ENCODE measurements at regions not wholly inside any gene's neighbourhood (a gene's known extent, or its start where the extent isn't known, plus 50 kb on each side); places are given as distances from the start of the nearest gene placed in this dataset.

- H3K27me3 ChIP-seq (replicated peaks; ENCODE audit: control insufficient read depth, insufficient read depth, low read length), result no peaks in the 10 kb centered on the region
- no peaks in the 10 kb centered on the region for H3K36me3 ChIP-seq (ENCODE audit: control insufficient read depth, insufficient read depth, low read length)
- H3K4me3 ChIP-seq (replicated peaks; ENCODE audit: low read depth, low read length), result no peak overlapping the region
- no peak for DNase-seq (ENCODE audit: extremely low read depth, insufficient read length)
- no peak for TF ChIP-seq CTCF (IDR thresholded peaks at IDR 0.05; ENCODE audit: insufficient read depth, low read length, poor library complexity, severe bottlenecking)
Measured at GRCh38 chr3:20322085-20322484, 136.1 kb upstream of the SGO1 start.

- Histone ChIP-seq H3K27me3 (replicated peaks; ENCODE audit: control insufficient read depth, insufficient read depth, low read length) (no peaks in the 10 kb centered on the region), H3K36me3 (ENCODE audit: control insufficient read depth, insufficient read depth, low read length) (no peaks in the 10 kb centered on the region), H3K4me3 (replicated peaks; ENCODE audit: low read depth, low read length) (no peak overlapping the region)
- TF ChIP-seq CTCF (IDR thresholded peaks at IDR 0.05; ENCODE audit: insufficient read depth, low read length, poor library complexity, severe bottlenecking), result no peak
- DNase-seq (ENCODE audit: extremely low read depth, insufficient read length), result no peak
Measured at GRCh38 chr3:20321391-20322047, 135.5 kb upstream of the SGO1 start.

- Histone ChIP-seq H3K27me3 (replicated peaks; ENCODE audit: control insufficient read depth, insufficient read depth, low read length) (no peaks in the 10 kb centered on the region), H3K36me3 (ENCODE audit: control insufficient read depth, insufficient read depth, low read length) (no peaks in the 10 kb centered on the region), H3K4me3 (replicated peaks; ENCODE audit: low read depth, low read length) (no peak overlapping the region)
- no peak for TF ChIP-seq CTCF (IDR thresholded peaks at IDR 0.05; ENCODE audit: insufficient read depth, low read length, poor library complexity, severe bottlenecking)
- no peak for DNase-seq (ENCODE audit: extremely low read depth, insufficient read length)
Measured at GRCh38 chr3:20320489-20320888, 134.5 kb upstream of the SGO1 start.

GRCh38 chr3:20319551-20319950 is 133.5 kb upstream of the SGO1 start:
- Histone ChIP-seq H3K4me3 (replicated peaks; ENCODE audit: low read depth, low read length) (no peak overlapping the region), H3K36me3 (ENCODE audit: control insufficient read depth, insufficient read depth, low read length) (no peaks in the 10 kb centered on the region), H3K27me3 (replicated peaks; ENCODE audit: control insufficient read depth, insufficient read depth, low read length) (no peaks in the 10 kb centered on the region)
- DNase-seq (ENCODE audit: extremely low read depth, insufficient read length), result no peak
- TF ChIP-seq CTCF (IDR thresholded peaks at IDR 0.05; ENCODE audit: insufficient read depth, low read length, poor library complexity, severe bottlenecking), result no peak

GRCh38 chr3:20317616-20318015 is 131.6 kb upstream of the SGO1 start:
- Histone ChIP-seq H3K36me3 (ENCODE audit: control insufficient read depth, insufficient read depth, low read length) (no peaks in the 10 kb centered on the region), H3K4me3 (replicated peaks; ENCODE audit: low read depth, low read length) (no peak overlapping the region), H3K27me3 (replicated peaks; ENCODE audit: control insufficient read depth, insufficient read depth, low read length) (no peaks in the 10 kb centered on the region)
- DNase-seq (ENCODE audit: extremely low read depth, insufficient read length), result no peak
- TF ChIP-seq CTCF (IDR thresholded peaks at IDR 0.05; ENCODE audit: insufficient read depth, low read length, poor library complexity, severe bottlenecking), result no peak

- DNase-seq (ENCODE audit: extremely low read depth, insufficient read length), result no peak
- H3K27me3 ChIP-seq (replicated peaks; ENCODE audit: control insufficient read depth, insufficient read depth, low read length), result no peaks in the 10 kb centered on the region
- H3K36me3 ChIP-seq (ENCODE audit: control insufficient read depth, insufficient read depth, low read length), result no peaks in the 10 kb centered on the region
- no peak overlapping the region for H3K4me3 ChIP-seq (replicated peaks; ENCODE audit: low read depth, low read length)
- TF ChIP-seq CTCF (IDR thresholded peaks at IDR 0.05; ENCODE audit: insufficient read depth, low read length, poor library complexity, severe bottlenecking), result no peak
Measured at GRCh38 chr3:20316238-20316637, 130.2 kb upstream of the SGO1 start.

Data from GM06990 (cell line).